Neural cell (in vitro differentiated cells): ENCODE measurements at regions not wholly inside any gene's neighbourhood (a gene's known extent, or its start where the extent isn't known, plus 50 kb on each side); places are given as distances from the start of the nearest gene placed in this dataset.

Experiments used
- EP300 ChIP-seq: fragments of 450-650 bp; conservative IDR thresholded peaks from 2 replicates; pipeline ENCODE4 v1.6.1; 2014; ENCODE audit warnings: antibody characterized with exemption, mild to moderate bottlenecking, moderate library complexity; ENCODE audit not compliant: poor library complexity, severe bottlenecking
- POLR2AphosphoS5 ChIP-seq: IDR thresholded peaks from 2 replicates; pipeline ENCODE4 v1.6.1; 2012
- RAD21 ChIP-seq: fragments of 450-650 bp; conservative IDR thresholded peaks from 2 replicates; pipeline ENCODE4 v1.6.1; 2014; ENCODE audit warnings: antibody characterized with exemption, mild to moderate bottlenecking, moderate library complexity
- SMC3 ChIP-seq: fragments of 450-650 bp; conservative IDR thresholded peaks from 2 replicates; pipeline ENCODE4 v1.6.1; 2014; ENCODE audit warnings: antibody characterized with exemption, mild to moderate bottlenecking, moderate library complexity; ENCODE audit not compliant: poor library complexity
- TAF1 ChIP-seq: IDR thresholded peaks from 2 replicates; pipeline ENCODE4 v1.6.1; 2012; ENCODE audit warnings: low read depth
- TF ChIP-seq, protein P1 (sequence below): fragments of 450-650 bp; IDR thresholded peaks from 2 replicates; pipeline ENCODE4 v1.5.1; 2014; ENCODE audit warnings: antibody characterized with exemption, mild to moderate bottlenecking, moderate library complexity; ENCODE audit not compliant: poor library complexity, severe bottlenecking

DNA sequence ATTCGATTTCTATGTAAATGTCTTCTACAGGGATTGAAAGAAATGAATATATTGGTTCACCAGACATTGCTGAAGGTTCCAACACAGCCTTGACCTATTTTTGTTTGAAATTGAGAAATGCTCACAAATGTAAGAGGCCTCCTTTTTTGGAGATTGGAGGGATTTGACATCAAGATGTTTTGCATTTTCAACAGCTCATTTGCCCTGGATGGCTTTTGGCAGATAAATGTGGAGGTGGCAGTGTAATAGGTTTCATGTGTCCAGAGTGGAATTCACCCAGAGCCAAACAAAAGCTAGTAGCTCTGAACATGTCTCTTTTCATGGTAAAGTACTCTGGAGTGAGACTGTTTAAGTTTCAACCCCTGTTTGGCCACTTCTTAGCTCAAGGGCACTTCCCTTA lies 77.3 kb downstream of the PALM2AKAP2 start:
- TF ChIP-seq, protein P1, sequence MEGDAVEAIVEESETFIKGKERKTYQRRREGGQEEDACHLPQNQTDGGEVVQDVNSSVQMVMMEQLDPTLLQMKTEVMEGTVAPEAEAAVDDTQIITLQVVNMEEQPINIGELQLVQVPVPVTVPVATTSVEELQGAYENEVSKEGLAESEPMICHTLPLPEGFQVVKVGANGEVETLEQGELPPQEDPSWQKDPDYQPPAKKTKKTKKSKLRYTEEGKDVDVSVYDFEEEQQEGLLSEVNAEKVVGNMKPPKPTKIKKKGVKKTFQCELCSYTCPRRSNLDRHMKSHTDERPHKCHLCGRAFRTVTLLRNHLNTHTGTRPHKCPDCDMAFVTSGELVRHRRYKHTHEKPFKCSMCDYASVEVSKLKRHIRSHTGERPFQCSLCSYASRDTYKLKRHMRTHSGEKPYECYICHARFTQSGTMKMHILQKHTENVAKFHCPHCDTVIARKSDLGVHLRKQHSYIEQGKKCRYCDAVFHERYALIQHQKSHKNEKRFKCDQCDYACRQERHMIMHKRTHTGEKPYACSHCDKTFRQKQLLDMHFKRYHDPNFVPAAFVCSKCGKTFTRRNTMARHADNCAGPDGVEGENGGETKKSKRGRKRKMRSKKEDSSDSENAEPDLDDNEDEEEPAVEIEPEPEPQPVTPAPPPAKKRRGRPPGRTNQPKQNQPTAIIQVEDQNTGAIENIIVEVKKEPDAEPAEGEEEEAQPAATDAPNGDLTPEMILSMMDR, result no peak
- TF ChIP-seq POLR2AphosphoS5, result no peak
- no peak for TF ChIP-seq TAF1
- no peak for TF ChIP-seq SMC3
- TF ChIP-seq RAD21, result no peak
- no peak for TF ChIP-seq EP300
